IgD-negative memory B cell (primary cell): ENCODE measurements at regions not wholly inside any gene's neighbourhood (a gene's known extent, or its start where the extent isn't known, plus 50 kb on each side); places are given as distances from the start of the nearest gene placed in this dataset.

ENCODE experiments used
- H3K27ac Mint-ChIP-seq, 3 donors: one replicate each; pipeline ENCODE4 v1.8.0; 2020 to 2022; ENCODE audit warnings: mild to moderate bottlenecking in 3 of 3, mixed read lengths in 3 of 3, moderate library complexity in 1 of 3
- H3K27me3 Mint-ChIP-seq: one replicate; pipeline ENCODE4 v1.8.0; 2021; ENCODE audit warnings: mixed read lengths
- H3K36me3 Mint-ChIP-seq: one replicate; pipeline ENCODE4 v1.8.0; 2020; ENCODE audit warnings: mild to moderate bottlenecking, mixed read lengths
- H3K4me1 Mint-ChIP-seq, 3 donors: one replicate each; pipeline ENCODE4 v1.8.0; 2020 to 2022; ENCODE audit warnings: mixed read lengths in 3 of 3, mild to moderate bottlenecking in 1 of 3
- H3K4me3 Mint-ChIP-seq, 4 donors: one replicate each; pipeline ENCODE4 v1.8.0; 2020 to 2022; ENCODE audit warnings: mild to moderate bottlenecking in 4 of 4, mixed read lengths in 4 of 4, moderate library complexity in 3 of 4
- H3K9me3 Mint-ChIP-seq, 3 donors: one replicate each; pipeline ENCODE4 v1.8.0; 2020 to 2021; ENCODE audit warnings: mixed read lengths in 3 of 3, mild to moderate bottlenecking in 1 of 3

DNA sequence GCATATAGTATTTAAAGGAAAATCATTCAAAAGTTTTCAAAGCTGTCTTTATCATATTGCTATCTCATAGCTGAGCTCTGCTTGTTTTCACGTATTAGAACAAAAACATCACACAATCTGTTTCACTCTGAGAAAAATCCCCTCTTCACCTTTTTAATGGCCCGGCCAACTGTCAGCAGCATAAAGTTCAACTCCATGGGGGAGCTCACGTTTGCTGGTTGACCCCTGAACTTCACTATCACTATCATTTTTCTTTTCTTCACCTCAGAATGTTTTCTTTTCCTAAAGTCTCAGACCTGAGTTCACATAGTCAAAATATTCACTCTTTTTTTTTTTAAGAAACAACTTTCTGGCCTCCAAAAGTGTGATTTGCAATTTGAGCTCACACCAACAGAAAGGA is 374.4 kb upstream of the MARCKS start:
- Mint-ChIP-seq H3K4me3 (no peak overlapping the region), H3K27me3 (no peaks in the 10 kb centered on the region), H3K9me3 (peaks cover 0 to 2% (median 0%) of the 10 kb centered on the region in 3 donors), H3K4me1 (no peaks in the 10 kb centered on the region), H3K27ac (no peak overlapping the region), H3K36me3 (peaks cover 4% of the 10 kb centered on the region)

DNA sequence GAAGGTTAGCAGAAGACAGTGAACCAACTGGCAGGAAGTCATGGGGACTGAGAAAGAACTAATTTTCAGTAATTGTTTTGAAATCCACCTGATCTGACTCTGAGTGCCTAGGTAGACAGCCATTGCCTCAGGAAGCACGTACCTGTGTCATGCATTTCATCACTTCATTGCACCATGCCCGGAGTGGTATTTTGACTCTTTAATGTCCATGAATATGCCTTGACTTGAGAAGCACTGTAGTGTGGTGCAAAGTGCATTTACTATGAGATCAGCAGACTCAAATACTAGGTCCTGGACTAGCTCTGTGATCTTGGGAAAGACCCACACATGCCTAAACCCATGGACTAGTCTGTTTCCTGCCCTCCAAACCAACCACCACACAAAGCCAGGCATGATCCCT is 370.9 kb upstream of the MARCKS start:
- Mint-ChIP-seq H3K4me1 (peaks cover 0 to 1% (median 0%) of the 10 kb centered on the region in 3 donors), H3K27ac (no peak overlapping the region), H3K27me3 (no peaks in the 10 kb centered on the region), H3K4me3 (no peak overlapping the region), H3K9me3 (peaks cover 0 to 2% (median 0%) of the 10 kb centered on the region in 3 donors), H3K36me3 (peaks cover 4% of the 10 kb centered on the region)

DNA sequence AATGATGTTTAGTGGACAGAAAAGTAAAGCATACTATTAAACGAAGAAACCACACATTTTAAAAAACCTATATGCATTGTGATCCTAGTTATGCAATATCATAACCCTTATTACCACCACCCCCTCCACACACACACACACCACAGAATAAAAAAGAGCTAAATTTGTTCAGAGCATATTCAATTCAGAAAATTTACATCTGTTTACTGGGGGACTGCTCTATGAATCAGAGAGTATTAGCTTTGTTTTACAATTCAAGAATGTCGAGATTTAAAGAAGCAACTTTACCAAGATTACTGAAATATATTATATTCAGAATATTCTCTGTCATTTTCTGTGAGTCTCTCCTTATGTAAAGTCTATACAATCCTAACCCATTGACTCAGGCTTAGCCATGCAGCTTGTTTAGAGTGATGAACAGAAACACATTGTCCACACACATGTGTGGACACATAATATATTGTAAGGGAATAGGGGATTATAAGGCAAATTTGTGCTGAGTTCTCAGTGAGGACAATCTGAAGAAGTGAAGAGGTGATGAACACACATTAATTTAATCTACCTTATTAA is 369.6 kb upstream of the MARCKS start:
- Mint-ChIP-seq H3K27ac (no peak overlapping the region), H3K4me1 (peaks cover 0 to 1% (median 0%) of the 10 kb centered on the region in 3 donors), H3K27me3 (peaks cover 2% of the 10 kb centered on the region), H3K36me3 (peaks cover 4% of the 10 kb centered on the region), H3K4me3 (no peak overlapping the region), H3K9me3 (peaks cover 0 to 2% (median 0%) of the 10 kb centered on the region in 3 donors)

DNA sequence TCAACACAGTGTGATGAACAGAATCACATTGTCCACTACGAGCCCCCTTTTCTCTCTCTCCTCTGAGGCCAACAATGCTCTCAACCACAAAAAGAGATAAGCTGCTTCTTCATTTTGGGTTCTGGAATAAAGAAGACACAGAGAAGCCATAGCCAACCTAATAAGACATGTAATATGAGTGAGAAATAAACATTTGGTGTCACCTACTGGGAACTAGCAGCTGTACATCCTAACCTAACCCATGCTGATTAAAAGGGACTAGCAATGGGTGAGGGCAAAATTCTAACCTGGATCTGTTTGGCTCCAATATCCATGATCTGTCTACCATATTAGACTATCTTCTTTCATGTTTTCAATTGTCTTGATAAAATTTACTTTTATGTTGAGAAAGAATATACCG is 369.1 kb upstream of the MARCKS start:
- Mint-ChIP-seq H3K4me3 (no peak overlapping the region), H3K27me3 (peaks cover 2% of the 10 kb centered on the region)

DNA sequence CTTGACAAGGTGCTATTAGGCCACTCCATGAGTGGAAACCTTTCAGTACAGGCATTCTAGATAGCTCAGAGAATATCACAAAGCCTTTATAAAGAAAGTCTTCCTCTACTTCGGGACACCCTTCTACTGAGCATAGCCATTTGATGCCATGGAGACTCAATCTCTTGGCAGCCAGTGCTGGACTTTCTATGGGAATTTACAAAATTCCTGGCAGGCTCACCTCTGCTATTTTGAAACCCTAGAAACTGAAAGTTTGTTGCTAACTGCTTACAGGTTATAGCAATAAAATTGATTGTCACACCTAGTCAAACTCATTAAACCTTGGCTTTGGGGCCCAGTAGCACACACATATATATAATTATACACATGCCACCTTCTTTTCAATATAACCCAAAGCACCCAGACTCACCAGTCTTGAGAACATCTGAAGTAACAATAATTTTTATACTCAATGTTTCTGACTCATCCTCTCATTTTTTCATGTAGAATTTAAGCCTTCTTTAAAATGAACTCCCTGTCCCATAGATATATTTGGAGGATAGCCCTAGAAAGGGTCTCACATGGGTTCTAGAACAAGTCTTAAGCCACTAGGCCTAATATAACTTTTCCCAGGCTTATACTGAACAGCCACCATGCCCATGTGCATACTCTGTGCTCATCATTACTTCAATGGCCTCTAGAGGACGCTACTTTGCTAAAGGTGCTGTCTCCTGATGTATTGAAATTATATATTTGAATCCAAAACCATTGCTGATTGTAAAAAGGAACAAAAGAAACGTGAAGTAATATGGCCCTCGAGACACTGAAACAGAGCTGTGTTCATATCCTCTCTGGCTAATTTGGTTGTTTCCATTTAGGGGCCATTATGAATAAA is 368.1 kb upstream of the MARCKS start:
- Mint-ChIP-seq H3K4me3 (no peak overlapping the region), H3K27me3 (peaks cover 2% of the 10 kb centered on the region), H3K36me3 (peaks cover 4% of the 10 kb centered on the region), H3K4me1 (peaks cover 0 to 1% (median 0%) of the 10 kb centered on the region in 3 donors), H3K27ac (no peak overlapping the region), H3K9me3 (peaks cover 0 to 2% (median 0%) of the 10 kb centered on the region in 3 donors)

More for the DNA sequence above, 369.1 kb upstream of the MARCKS start:
- H3K36me3 Mint-ChIP-seq, result peaks cover 4% of the 10 kb centered on the region
- H3K4me1 Mint-ChIP-seq, result peaks cover 0 to 1% (median 0%) of the 10 kb centered on the region in 3 donors
- no peak overlapping the region for H3K27ac Mint-ChIP-seq
- H3K9me3 Mint-ChIP-seq, result peaks cover 0 to 2% (median 0%) of the 10 kb centered on the region in 3 donors

DNA sequence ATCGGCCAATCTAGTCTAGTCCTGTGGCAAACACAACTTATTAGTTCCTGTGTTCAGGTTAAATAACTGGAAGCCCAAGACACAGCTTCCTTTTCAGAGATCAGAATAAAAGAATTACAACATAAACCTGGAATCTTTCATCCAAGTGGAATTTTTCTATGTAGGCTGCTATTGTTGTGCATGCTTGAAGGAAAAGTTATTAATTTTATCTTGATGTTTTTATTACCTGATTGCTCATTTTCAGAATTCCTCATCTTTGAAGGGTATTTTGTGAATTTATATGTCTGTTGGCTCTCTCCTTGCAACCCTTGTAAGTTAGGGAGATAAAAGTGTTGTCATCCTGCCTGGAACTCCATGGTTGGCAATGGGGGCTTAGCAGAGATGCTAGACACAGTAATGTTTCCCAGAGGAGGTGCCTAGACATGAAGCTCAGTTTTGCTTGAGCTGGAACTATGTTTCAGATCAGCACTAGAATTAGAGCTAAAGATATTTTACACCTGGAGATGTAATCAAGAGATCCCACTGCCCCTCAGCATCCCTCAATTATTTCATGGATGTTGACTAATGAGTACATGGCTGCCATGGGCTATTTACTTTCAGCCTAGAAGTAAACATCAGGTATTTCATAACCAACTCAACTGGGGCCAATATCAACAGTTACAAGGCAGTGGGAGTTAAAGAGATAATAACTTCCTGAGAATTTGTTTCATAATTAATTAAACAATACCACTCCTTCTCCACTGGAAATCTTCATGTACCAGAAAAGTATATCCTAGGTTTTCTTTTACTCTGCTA is 367.0 kb upstream of the MARCKS start:
- Mint-ChIP-seq H3K4me1 (peaks cover 0 to 1% (median 0%) of the 10 kb centered on the region in 3 donors), H3K9me3 (peaks cover 0 to under 1% (median 0%) of the 10 kb centered on the region in 3 donors), H3K36me3 (peaks cover 4% of the 10 kb centered on the region), H3K27ac (no peak overlapping the region), H3K27me3 (peaks cover 2% of the 10 kb centered on the region), H3K4me3 (no peak overlapping the region)

DNA sequence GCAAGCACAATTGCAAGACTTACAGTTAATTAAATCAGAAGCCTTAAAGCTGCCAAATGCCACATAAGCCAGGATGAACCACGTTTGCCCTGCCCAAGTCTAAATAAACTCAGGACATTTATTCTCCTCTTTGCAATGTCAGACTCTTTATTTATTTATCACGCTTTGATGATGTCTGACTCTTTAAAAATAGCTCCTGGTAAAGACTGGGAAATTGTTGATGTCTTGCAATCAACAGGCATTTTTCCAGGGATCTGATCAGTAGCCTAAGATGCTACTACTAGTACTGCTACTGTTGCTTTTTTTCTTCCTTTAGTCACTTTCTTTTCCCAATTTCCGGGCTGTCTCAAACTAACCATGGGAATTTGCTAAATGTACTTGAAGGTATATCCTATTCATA is 365.8 kb upstream of the MARCKS start:
- no peak overlapping the region for H3K27ac Mint-ChIP-seq
- peaks cover 2% of the 10 kb centered on the region for H3K27me3 Mint-ChIP-seq
- no peaks in the 10 kb centered on the region for H3K9me3 Mint-ChIP-seq
- peaks cover 0 to 1% (median 0%) of the 10 kb centered on the region in 3 donors for H3K4me1 Mint-ChIP-seq
- no peak overlapping the region for H3K4me3 Mint-ChIP-seq
- H3K36me3 Mint-ChIP-seq, result peaks cover 4% of the 10 kb centered on the region

DNA sequence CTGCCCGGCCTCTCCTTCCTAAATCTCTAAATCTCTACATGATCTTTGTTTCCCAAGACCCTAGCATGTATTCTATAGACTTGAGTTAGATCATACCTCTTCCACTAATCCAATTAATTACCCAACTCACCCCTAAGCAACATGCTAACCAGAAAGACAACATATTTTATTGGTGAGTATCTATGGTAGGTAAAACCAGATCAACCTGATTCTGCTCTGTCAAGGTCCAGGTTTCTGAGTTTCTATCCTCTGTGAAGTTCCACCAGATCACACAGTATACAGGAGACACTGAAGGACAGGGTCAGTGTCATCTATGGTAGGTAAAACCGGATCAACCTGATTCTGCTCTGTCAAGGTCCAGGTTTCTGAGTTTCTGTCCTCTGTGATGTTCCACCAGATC is 363.2 kb upstream of the MARCKS start:
- Mint-ChIP-seq H3K9me3 (no peaks in the 10 kb centered on the region), H3K4me1 (peaks cover 0 to 1% (median 0%) of the 10 kb centered on the region in 3 donors), H3K27me3 (peaks cover 2% of the 10 kb centered on the region), H3K36me3 (no peaks in the 10 kb centered on the region), H3K27ac (no peak overlapping the region), H3K4me3 (no peak overlapping the region)

DNA sequence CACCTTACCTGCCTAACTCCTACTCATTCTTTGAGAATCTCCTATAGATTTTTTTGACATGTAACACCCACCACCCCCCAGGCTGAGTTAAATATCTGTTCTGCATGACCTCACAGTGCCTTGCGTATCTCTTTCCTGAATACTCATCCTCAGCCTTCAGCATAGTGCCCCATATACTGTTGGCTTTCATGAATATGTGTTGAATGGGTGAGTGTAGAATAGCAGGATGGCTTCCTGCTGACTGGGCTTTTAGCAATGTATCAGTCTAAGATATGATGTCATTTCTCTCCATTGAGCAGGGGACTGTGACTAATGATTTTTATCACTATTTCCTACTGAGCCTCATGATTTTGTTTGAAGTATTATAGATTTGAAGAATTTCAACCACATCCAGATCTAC is 361.6 kb upstream of the MARCKS start:
- no peak overlapping the region for H3K27ac Mint-ChIP-seq
- H3K36me3 Mint-ChIP-seq, result no peaks in the 10 kb centered on the region
- H3K4me1 Mint-ChIP-seq, result no peaks in the 10 kb centered on the region
- H3K4me3 Mint-ChIP-seq, result no peak overlapping the region
- H3K27me3 Mint-ChIP-seq, result peaks cover 2% of the 10 kb centered on the region
- H3K9me3 Mint-ChIP-seq, result no peaks in the 10 kb centered on the region

DNA sequence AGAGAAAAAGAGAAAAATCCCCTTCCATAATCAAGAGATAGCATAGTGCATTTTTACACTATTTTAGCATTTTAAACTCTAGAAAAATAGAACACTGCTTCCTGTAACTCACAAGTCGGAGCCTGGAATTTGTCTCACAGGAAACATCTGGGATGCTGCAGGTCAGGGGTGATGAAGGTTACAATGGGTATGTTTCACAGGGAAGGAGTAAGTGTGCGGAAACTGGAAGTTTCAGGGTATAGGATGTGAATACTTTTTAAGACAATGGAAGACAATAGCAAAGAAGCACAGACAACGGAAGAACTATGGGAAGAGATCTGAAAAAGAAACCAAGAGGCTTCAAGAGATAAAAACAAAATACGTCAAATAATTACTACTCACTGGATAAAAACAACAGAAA is 361.0 kb upstream of the MARCKS start:
- Mint-ChIP-seq H3K27me3 (peaks cover 2% of the 10 kb centered on the region), H3K4me3 (no peak overlapping the region), H3K27ac (no peak overlapping the region), H3K9me3 (no peaks in the 10 kb centered on the region), H3K36me3 (no peaks in the 10 kb centered on the region), H3K4me1 (no peaks in the 10 kb centered on the region)

DNA sequence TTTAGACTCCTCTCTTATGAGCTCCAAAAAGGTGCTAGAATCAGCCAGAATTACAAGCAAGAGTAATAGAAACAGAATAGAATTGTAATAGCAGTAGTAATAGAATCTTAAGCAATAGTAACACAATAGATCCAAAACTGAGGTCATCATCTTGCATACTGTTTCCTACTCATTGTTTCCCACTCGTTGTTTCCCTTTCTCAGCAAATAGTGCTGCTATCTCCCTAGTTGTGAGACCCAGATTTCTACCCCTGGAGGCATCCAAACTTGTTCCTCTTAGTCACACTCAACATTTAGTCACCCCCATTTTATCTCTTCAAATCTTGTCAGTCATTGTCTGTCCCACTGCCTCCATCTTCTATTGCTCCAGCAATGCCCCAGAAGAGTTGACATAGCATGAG is 356.9 kb upstream of the MARCKS start:
- no peak overlapping the region for H3K4me3 Mint-ChIP-seq
- no peaks in the 10 kb centered on the region for H3K36me3 Mint-ChIP-seq
- no peak overlapping the region for H3K27ac Mint-ChIP-seq
- no peaks in the 10 kb centered on the region for H3K4me1 Mint-ChIP-seq
- H3K27me3 Mint-ChIP-seq, result no peaks in the 10 kb centered on the region
- no peaks in the 10 kb centered on the region for H3K9me3 Mint-ChIP-seq

DNA sequence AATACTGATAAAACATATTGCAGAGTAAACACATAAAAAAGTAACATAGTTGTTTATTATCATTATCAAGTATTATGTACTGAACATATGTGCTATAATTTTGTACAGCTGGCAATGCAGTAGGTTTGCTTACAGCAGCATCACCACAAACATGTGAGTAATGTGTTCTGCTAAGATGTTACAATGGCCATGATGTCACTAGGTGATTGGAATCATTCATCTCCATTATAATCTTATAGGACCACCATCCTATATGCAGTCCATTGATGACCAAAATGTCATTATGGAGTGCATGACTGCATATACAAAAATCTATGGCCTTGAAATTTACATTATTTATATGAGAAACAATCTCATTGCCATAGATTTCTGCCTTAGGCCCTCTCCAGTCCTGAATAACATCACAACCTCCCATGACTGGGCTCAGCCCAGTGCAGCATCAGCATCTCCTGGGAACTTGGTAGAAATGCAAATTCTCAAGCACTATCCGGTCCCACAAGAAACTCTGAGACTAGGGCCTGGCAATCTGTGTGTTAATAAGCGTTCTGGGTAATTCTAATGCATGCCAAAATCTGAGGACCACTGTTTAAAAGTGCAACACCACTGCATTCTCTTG is 352.0 kb upstream of the MARCKS start:
- Mint-ChIP-seq H3K27me3 (no peaks in the 10 kb centered on the region), H3K4me1 (no peaks in the 10 kb centered on the region), H3K4me3 (no peak overlapping the region), H3K27ac (no peak overlapping the region), H3K9me3 (no peaks in the 10 kb centered on the region), H3K36me3 (no peaks in the 10 kb centered on the region)

DNA sequence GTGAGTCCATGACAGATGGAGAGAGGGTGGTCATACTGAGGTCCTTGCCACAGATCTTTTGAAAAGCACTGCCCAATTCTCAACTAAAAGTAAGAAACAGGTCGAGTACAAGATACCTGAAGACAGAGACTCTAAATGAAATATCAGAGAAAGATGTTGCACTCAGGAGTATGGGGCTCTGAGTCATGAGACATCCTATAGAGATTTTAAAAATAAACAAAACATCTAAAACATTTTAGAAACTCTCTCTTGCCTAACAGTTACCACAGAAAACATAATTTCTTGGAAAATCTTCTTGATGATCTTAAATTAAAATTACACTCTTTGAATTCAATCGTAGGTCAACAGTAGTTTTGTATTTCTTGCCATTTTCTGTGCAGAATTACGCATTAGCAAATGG is 348.9 kb upstream of the MARCKS start:
- no peaks in the 10 kb centered on the region for H3K27me3 Mint-ChIP-seq
- no peak overlapping the region for H3K27ac Mint-ChIP-seq
- H3K4me1 Mint-ChIP-seq, result peaks cover 0 to 4% (median 1%) of the 10 kb centered on the region in 3 donors
- H3K36me3 Mint-ChIP-seq, result no peaks in the 10 kb centered on the region
- H3K9me3 Mint-ChIP-seq, result no peaks in the 10 kb centered on the region
- no peak overlapping the region for H3K4me3 Mint-ChIP-seq

DNA sequence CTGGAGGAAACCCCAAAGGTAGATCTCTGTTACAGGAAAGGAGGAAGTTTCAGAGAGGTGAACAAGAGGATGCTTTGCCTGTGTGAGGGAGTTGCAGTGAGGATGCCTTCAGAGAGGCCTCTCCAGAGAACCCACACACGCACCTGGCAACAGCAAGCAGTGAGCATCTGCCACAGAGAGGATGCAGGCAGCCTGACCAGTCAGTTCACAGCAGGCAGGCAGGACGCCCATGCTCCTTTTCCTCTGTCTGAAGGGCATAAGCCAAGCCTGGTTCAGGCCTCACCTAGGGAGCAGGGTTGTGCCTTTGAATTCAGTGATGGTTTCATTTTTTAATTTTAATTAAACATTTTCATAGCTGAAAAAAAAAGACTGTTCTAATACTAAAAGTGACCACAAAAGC is 346.0 kb upstream of the MARCKS start:
- H3K4me1 Mint-ChIP-seq, result peaks cover 0 to 4% (median 3%) of the 10 kb centered on the region in 3 donors
- H3K27me3 Mint-ChIP-seq, result no peaks in the 10 kb centered on the region
- no peaks in the 10 kb centered on the region for H3K9me3 Mint-ChIP-seq
- no peaks in the 10 kb centered on the region for H3K36me3 Mint-ChIP-seq
- H3K4me3 Mint-ChIP-seq, result no peak overlapping the region
- no peak overlapping the region for H3K27ac Mint-ChIP-seq

DNA sequence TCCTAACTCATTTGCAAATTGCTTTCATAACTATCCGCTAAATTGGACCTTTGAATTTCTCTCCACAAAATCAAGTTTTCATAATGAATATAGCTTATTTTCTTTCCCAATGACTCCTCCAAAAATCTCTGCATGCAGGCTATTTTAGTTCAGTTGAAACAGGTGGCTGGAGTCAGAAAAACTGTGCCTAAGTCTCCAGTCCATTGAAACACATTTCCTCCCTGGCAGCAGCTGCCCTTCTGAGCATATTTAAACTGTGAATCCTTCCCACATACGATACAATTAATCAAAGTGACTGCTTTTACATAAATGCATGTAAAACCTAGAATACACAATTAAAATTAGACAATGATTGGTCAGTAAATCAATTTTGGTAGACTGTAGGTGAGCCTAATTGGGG is 344.6 kb upstream of the MARCKS start:
- H3K27ac Mint-ChIP-seq, result no peak overlapping the region
- no peaks in the 10 kb centered on the region for H3K27me3 Mint-ChIP-seq
- peaks cover 0 to 4% (median 3%) of the 10 kb centered on the region in 3 donors for H3K4me1 Mint-ChIP-seq
- H3K36me3 Mint-ChIP-seq, result no peaks in the 10 kb centered on the region
- H3K9me3 Mint-ChIP-seq, result no peaks in the 10 kb centered on the region
- H3K4me3 Mint-ChIP-seq, result no peak overlapping the region
